ENCODE measurements at regions not wholly inside any gene's neighbourhood (a gene's known extent, or its start where the extent isn't known, plus 50 kb on each side); places are given as distances from the start of the nearest gene placed in this dataset.

GRCh38 chr2:39515273-39515896 is 78.3 kb upstream of the MAP4K3 start (continued):
- TF ChIP-seq SOX13 (IDR thresholded peaks at IDR 0.05) = no peak; the same call in 1 of the 2 replicates
- TF ChIP-seq SOX13 (CRISPR knock-in tag; conservative IDR thresholded peaks at IDR 0.05 in 1 of 2, IDR thresholded peaks at IDR 0.05 in 1 of 2) = peak in 1 of 2 experiments; percentile 81; a peak in 2 of 4 replicates
- peak; percentile 69; the same call in 1 of the 2 replicates for TF ChIP-seq ZBTB20 (CRISPR knock-in tag; IDR thresholded peaks at IDR 0.05; ENCODE audit: borderline replicate concordance, low read depth)
- TF ChIP-seq, protein P1, sequence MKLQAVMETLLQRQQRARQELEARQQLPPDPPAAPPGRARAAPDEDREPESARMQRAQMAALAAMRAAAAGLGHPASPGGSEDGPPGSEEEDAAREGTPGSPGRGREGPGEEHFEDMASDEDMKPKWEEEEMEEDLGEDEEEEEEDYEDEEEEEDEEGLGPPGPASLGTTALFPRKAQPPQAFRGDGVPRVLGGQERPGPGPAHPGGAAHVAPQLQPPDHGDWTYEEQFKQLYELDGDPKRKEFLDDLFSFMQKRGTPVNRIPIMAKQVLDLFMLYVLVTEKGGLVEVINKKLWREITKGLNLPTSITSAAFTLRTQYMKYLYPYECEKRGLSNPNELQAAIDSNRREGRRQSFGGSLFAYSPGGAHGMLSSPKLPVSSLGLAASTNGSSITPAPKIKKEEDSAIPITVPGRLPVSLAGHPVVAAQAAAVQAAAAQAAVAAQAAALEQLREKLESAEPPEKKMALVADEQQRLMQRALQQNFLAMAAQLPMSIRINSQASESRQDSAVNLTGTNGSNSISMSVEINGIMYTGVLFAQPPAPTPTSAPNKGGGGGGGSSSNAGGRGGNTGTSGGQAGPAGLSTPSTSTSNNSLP (IDR thresholded peaks at IDR 0.05; ENCODE audit: low read depth, low read length) = peak; percentile 52
- TF ChIP-seq, protein P2, sequence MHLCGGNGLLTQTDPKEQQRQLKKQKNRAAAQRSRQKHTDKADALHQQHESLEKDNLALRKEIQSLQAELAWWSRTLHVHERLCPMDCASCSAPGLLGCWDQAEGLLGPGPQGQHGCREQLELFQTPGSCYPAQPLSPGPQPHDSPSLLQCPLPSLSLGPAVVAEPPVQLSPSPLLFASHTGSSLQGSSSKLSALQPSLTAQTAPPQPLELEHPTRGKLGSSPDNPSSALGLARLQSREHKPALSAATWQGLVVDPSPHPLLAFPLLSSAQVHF (CRISPR knock-in tag; IDR thresholded peaks at IDR 0.05) = peak; percentile 14; the same call in 1 of the 2 replicates
- peak; percentile 70 for TF ChIP-seq RCOR2 (CRISPR knock-in tag; IDR thresholded peaks at IDR 0.05)
- no peak for TF ChIP-seq CENPT (CRISPR knock-in tag; IDR thresholded peaks at IDR 0.05; ENCODE audit: low read depth)
- TF ChIP-seq MAF1 (CRISPR knock-in tag; IDR thresholded peaks at IDR 0.05; ENCODE audit: borderline replicate concordance) = no peak
- TF ChIP-seq, protein P3, sequence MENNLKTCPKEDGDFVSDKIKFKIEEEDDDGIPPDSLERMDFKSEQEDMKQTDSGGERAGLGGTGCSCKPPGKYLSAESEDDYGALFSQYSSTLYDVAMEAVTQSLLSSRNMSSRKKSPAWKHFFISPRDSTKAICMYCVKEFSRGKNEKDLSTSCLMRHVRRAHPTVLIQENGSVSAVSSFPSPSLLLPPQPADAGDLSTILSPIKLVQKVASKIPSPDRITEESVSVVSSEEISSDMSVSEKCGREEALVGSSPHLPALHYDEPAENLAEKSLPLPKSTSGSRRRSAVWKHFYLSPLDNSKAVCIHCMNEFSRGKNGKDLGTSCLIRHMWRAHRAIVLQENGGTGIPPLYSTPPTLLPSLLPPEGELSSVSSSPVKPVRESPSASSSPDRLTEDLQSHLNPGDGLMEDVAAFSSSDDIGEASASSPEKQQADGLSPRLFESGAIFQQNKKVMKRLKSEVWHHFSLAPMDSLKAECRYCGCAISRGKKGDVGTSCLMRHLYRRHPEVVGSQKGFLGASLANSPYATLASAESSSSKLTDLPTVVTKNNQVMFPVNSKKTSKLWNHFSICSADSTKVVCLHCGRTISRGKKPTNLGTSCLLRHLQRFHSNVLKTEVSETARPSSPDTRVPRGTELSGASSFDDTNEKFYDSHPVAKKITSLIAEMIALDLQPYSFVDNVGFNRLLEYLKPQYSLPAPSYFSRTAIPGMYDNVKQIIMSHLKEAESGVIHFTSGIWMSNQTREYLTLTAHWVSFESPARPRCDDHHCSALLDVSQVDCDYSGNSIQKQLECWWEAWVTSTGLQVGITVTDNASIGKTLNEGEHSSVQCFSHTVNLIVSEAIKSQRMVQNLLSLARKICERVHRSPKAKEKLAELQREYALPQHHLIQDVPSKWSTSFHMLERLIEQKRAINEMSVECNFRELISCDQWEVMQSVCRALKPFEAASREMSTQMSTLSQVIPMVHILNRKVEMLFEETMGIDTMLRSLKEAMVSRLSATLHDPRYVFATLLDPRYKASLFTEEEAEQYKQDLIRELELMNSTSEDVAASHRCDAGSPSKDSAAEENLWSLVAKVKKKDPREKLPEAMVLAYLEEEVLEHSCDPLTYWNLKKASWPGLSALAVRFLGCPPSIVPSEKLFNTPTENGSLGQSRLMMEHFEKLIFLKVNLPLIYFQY (CRISPR knock-in tag; IDR thresholded peaks at IDR 0.05; ENCODE audit: borderline replicate concordance) = peak; percentile 13; the same call in 1 of the 2 replicates
- TF ChIP-seq SOX5 (CRISPR knock-in tag; IDR thresholded peaks at IDR 0.05; ENCODE audit: borderline replicate concordance) = peak; percentile 78
- 0 out of 2 replicates have a peak, but pooled peaks have one; percentile 15 for TF ChIP-seq SIX4 (CRISPR knock-in tag; IDR thresholded peaks at IDR 0.05)
- TF ChIP-seq, protein P4, sequence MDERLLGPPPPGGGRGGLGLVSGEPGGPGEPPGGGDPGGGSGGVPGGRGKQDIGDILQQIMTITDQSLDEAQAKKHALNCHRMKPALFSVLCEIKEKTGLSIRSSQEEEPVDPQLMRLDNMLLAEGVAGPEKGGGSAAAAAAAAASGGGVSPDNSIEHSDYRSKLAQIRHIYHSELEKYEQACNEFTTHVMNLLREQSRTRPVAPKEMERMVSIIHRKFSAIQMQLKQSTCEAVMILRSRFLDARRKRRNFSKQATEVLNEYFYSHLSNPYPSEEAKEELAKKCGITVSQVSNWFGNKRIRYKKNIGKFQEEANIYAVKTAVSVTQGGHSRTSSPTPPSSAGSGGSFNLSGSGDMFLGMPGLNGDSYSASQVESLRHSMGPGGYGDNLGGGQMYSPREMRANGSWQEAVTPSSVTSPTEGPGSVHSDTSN (CRISPR knock-in tag; IDR thresholded peaks at IDR 0.05) = peak; percentile 73
- TF ChIP-seq, protein P5, sequence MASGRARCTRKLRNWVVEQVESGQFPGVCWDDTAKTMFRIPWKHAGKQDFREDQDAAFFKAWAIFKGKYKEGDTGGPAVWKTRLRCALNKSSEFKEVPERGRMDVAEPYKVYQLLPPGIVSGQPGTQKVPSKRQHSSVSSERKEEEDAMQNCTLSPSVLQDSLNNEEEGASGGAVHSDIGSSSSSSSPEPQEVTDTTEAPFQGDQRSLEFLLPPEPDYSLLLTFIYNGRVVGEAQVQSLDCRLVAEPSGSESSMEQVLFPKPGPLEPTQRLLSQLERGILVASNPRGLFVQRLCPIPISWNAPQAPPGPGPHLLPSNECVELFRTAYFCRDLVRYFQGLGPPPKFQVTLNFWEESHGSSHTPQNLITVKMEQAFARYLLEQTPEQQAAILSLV (CRISPR knock-in tag; IDR thresholded peaks at IDR 0.05; ENCODE audit: borderline replicate concordance) = 0 out of 2 replicates have a peak, but pooled peaks have one; percentile 30
- TF ChIP-seq, protein P6, sequence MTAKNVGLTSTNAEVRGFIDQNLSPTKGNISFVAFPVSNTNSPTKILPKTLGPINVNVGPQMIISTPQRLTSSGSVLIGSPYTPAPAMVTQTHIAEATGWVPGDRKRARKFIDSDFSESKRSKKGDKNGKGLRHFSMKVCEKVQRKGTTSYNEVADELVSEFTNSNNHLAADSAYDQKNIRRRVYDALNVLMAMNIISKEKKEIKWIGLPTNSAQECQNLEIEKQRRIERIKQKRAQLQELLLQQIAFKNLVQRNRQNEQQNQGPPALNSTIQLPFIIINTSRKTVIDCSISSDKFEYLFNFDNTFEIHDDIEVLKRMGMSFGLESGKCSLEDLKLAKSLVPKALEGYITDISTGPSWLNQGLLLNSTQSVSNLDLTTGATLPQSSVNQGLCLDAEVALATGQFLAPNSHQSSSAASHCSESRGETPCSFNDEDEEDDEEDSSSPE (CRISPR knock-in tag; IDR thresholded peaks at IDR 0.05) = peak; percentile 26; the same call in 1 of the 2 replicates
- TF ChIP-seq SAP130 (CRISPR knock-in tag; IDR thresholded peaks at IDR 0.05; ENCODE audit: low read depth) = peak; percentile 87
- TF ChIP-seq FOXC1 (CRISPR knock-in tag; IDR thresholded peaks at IDR 0.05; ENCODE audit: borderline replicate concordance) = no peak
- TF ChIP-seq, protein P7, sequence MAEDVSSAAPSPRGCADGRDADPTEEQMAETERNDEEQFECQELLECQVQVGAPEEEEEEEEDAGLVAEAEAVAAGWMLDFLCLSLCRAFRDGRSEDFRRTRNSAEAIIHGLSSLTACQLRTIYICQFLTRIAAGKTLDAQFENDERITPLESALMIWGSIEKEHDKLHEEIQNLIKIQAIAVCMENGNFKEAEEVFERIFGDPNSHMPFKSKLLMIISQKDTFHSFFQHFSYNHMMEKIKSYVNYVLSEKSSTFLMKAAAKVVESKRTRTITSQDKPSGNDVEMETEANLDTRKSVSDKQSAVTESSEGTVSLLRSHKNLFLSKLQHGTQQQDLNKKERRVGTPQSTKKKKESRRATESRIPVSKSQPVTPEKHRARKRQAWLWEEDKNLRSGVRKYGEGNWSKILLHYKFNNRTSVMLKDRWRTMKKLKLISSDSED (CRISPR knock-in tag; IDR thresholded peaks at IDR 0.05) = no peak
- TF ChIP-seq ZNF335 (CRISPR knock-in tag; IDR thresholded peaks at IDR 0.05) = peak; percentile 45; the same call in 1 of the 2 replicates
